Keratinocyte (primary cell): ENCODE measurements at regions not wholly inside any gene's neighbourhood (a gene's known extent, or its start where the extent isn't known, plus 50 kb on each side); places are given as distances from the start of the nearest gene placed in this dataset.

ENCODE experiments used
- DNase-seq: peaks from one replicate; pipeline ENCODE4 v3.0.0-alpha.2; 2011; ENCODE audit warnings: low read depth, missing footprints, low spot score
- FAIRE-seq: peaks from 2 replicates; lab custom pipeline; 2011; peaks lifted over from hg19 to GRCh38; lab: Jason Lieb, UNC
- H2AFZ ChIP-seq: 2 replicates; pipeline ENCODE4 v1.6.0; 2012; ENCODE audit warnings: low read length, control low read depth, inconsistent platforms; ENCODE audit not compliant: control insufficient read depth
- H3K27ac ChIP-seq: 2 replicates; pipeline ENCODE4 v1.5.1; 2011; ENCODE audit warnings: low read length; ENCODE audit not compliant: control insufficient read depth, insufficient read depth
- H3K27me3 ChIP-seq: 3 replicates; pipeline ENCODE4 v1.6.0; 2011; ENCODE audit warnings: low read length; ENCODE audit not compliant: control insufficient read depth, insufficient read depth; ENCODE audit errors: extremely low read depth
- H3K36me3 ChIP-seq, 2 experiments: 2 replicates in 1 of 2; 3 replicates in 1 of 2; pipeline ENCODE4 v1.5.1; 2011; ENCODE audit warnings: low read length in 2 of 2, mild to moderate bottlenecking in 1 of 2; ENCODE audit not compliant: control insufficient read depth in 2 of 2, insufficient read depth in 2 of 2; ENCODE audit errors: extremely low read depth in 1 of 2
- H3K4me1 ChIP-seq: 3 replicates; pipeline ENCODE4 v1.5.1; 2011; ENCODE audit warnings: low read length; ENCODE audit not compliant: control insufficient read depth, insufficient read depth; ENCODE audit errors: extremely low read depth
- H3K4me2 ChIP-seq: 3 replicates; pipeline ENCODE4 v1.6.0; 2011; ENCODE audit warnings: low read depth, low read length; ENCODE audit not compliant: control insufficient read depth, insufficient read depth; ENCODE audit errors: extremely low read depth
- H3K4me3 ChIP-seq, 3 experiments: fragments of 200-600 bp in 1 of 3; sonication (generic) in 1 of 3; 2 replicates in 2 of 3; 3 replicates in 1 of 3; pipeline ENCODE4 v1.5.1; 2011 to 2016; ENCODE audit warnings: low read length in 3 of 3, mild to moderate bottlenecking in 3 of 3, control low read depth in 2 of 3, inconsistent platforms in 1 of 3, low read depth in 1 of 3, mixed read lengths in 1 of 3, mixed run types in 1 of 3, moderate library complexity in 1 of 3; ENCODE audit not compliant: control insufficient read depth in 2 of 3, insufficient read depth in 2 of 3; ENCODE audit errors: extremely low read depth in 1 of 3
- H3K79me2 ChIP-seq: 2 replicates; pipeline ENCODE4 v1.6.0; 2012; ENCODE audit warnings: low read length; ENCODE audit not compliant: control insufficient read depth, insufficient read depth
- H3K9ac ChIP-seq: 3 replicates; pipeline ENCODE4 v1.6.0; 2011; ENCODE audit warnings: low read length; ENCODE audit not compliant: control insufficient read depth, insufficient read depth; ENCODE audit errors: extremely low read depth
- H3K9me1 ChIP-seq: 3 replicates; pipeline ENCODE4 v1.6.0; 2011; ENCODE audit warnings: low read length; ENCODE audit not compliant: control insufficient read depth, insufficient read depth; ENCODE audit errors: extremely low read depth
- H3K9me3 ChIP-seq: 2 replicates; pipeline ENCODE4 v1.5.1; 2012; ENCODE audit warnings: low read depth, low read length; ENCODE audit not compliant: control insufficient read depth
- H4K20me1 ChIP-seq: 3 replicates; pipeline ENCODE4 v1.6.0; 2011; ENCODE audit warnings: low read length; ENCODE audit not compliant: control insufficient read depth, insufficient read depth; ENCODE audit errors: extremely low read depth
- EZH2 ChIP-seq: IDR thresholded peaks from one replicate; pipeline ENCODE4 v1.6.1; 2012; ENCODE audit warnings: inconsistent platforms, mild to moderate bottlenecking, low read length, moderate library complexity
- dilution Hi-C: fragments of 300-500 bp; cut with MboI; formaldehyde crosslinking; loops from one replicate; pipeline ENCODE4 v1.7.0; 2020; ENCODE audit warnings: low sequenced_read_pairs; ENCODE audit not compliant: extremely low pct_ligation_motif_present
- TF ChIP-seq, protein P1 (sequence below), 3 experiments: IDR thresholded peaks in 1 of 3; conservative IDR thresholded peaks in 1 of 3; optimal IDR thresholded peaks in 1 of 3; 2 replicates in 2 of 3; 3 replicates in 1 of 3; pipeline versions ENCODE3 to v1.5.1; 2011; ENCODE audit warnings: low read length in 3 of 3, mild to moderate bottlenecking in 3 of 3, moderate library complexity in 2 of 3, control low read depth in 1 of 3, inconsistent platforms in 1 of 3; ENCODE audit not compliant: insufficient read depth in 2 of 3; ENCODE audit errors: extremely low read depth in 1 of 3

DNA sequence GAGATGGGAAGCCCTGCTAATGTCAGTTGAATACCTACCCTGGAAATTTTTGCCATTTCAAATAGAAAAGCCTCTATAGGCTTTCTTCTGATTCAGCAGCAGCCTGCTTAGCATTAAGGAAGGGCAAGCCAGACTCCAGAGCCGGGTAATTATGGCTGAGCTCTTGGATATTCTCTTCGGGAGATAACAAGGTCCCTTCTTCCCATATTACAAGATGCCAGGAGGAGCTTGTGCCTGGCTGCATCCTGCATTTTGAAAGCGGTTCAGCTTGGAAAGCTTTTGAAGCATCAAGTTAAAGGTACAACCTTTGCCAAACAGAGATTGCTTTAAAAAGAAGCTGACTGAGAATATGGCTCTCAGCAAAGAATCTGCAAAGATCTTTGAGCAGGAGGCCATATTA is 399.6 kb upstream of the RPS6KA3 start:
- no peaks in the 10 kb centered on the region for H3K79me2 ChIP-seq
- H3K4me3 ChIP-seq = no peak overlapping the region
- no peaks in the 10 kb centered on the region for H3K4me1 ChIP-seq
- DNase-seq (no peak), FAIRE-seq (no peak)
- TF ChIP-seq EZH2 = no peak
- TF ChIP-seq, protein P1, sequence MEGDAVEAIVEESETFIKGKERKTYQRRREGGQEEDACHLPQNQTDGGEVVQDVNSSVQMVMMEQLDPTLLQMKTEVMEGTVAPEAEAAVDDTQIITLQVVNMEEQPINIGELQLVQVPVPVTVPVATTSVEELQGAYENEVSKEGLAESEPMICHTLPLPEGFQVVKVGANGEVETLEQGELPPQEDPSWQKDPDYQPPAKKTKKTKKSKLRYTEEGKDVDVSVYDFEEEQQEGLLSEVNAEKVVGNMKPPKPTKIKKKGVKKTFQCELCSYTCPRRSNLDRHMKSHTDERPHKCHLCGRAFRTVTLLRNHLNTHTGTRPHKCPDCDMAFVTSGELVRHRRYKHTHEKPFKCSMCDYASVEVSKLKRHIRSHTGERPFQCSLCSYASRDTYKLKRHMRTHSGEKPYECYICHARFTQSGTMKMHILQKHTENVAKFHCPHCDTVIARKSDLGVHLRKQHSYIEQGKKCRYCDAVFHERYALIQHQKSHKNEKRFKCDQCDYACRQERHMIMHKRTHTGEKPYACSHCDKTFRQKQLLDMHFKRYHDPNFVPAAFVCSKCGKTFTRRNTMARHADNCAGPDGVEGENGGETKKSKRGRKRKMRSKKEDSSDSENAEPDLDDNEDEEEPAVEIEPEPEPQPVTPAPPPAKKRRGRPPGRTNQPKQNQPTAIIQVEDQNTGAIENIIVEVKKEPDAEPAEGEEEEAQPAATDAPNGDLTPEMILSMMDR (optimal IDR thresholded peaks at IDR 0.05 in 1 of 3, IDR thresholded peaks at IDR 0.05 in 1 of 3, conservative IDR thresholded peaks at IDR 0.05 in 1 of 3; ENCODE audit: extremely low read depth in 1 of 3, insufficient read depth in 2 of 3, low read length in 3 of 3) = no peak
- H3K36me3 ChIP-seq = no peaks in the 10 kb centered on the region
- H4K20me1 ChIP-seq = no peaks in the 10 kb centered on the region
- no peak overlapping the region for H3K4me2 ChIP-seq
- H3K9me1 ChIP-seq = no peaks in the 10 kb centered on the region
- no peak overlapping the region for H3K27ac ChIP-seq
- H3K9ac ChIP-seq = no peak overlapping the region
- dilution Hi-C loops = no loop called here
- no peak overlapping the region for H2AFZ ChIP-seq
- H3K27me3 ChIP-seq = no peaks in the 10 kb centered on the region
- H3K9me3 ChIP-seq = no peaks in the 10 kb centered on the region

DNA sequence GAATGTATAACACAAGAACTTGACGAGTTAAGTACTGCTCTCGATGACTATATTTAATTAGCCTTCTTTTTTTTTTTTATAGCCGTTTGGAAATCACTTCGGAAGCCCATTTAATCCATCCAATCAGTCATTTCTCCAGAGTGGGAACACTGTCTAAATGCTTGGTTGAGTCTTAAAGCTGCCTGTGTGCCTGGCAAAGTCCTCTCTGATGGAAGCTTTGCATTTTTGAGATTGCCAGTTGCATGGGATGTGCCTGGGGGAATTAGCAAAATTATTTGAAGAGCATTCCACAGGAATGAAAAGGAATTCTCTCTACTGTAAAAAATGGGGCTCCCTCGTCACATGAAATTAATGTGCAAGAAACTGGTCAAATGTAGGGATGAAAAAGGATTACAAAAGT is 398.8 kb upstream of the RPS6KA3 start:
- no peaks in the 10 kb centered on the region for H4K20me1 ChIP-seq
- FAIRE-seq (no peak), DNase-seq (no peak)
- dilution Hi-C loops = no loop called here
- H3K27ac ChIP-seq = no peak overlapping the region
- no peak overlapping the region for H3K4me3 ChIP-seq
- H2AFZ ChIP-seq = no peak overlapping the region
- H3K4me1 ChIP-seq = no peaks in the 10 kb centered on the region
- no peaks in the 10 kb centered on the region for H3K36me3 ChIP-seq
- H3K9me3 ChIP-seq = no peaks in the 10 kb centered on the region
- no peak overlapping the region for H3K4me2 ChIP-seq
- no peaks in the 10 kb centered on the region for H3K9me1 ChIP-seq
- no peaks in the 10 kb centered on the region for H3K79me2 ChIP-seq
- TF ChIP-seq, protein P1 (optimal IDR thresholded peaks at IDR 0.05 in 1 of 3, IDR thresholded peaks at IDR 0.05 in 1 of 3, conservative IDR thresholded peaks at IDR 0.05 in 1 of 3; ENCODE audit: extremely low read depth in 1 of 3, insufficient read depth in 2 of 3, low read length in 3 of 3) = no peak
- no peak for TF ChIP-seq EZH2
- no peaks in the 10 kb centered on the region for H3K27me3 ChIP-seq
- H3K9ac ChIP-seq = no peak overlapping the region
